Endothelial cell of umbilical vein (primary cell): ENCODE measurements at regions not wholly inside any gene's neighbourhood (a gene's known extent, or its start where the extent isn't known, plus 50 kb on each side); places are given as distances from the start of the nearest gene placed in this dataset.

ENCODE experiments used
- BruUV-seq: library from RNA; stranded (reverse); fragments of 400-500 nt; replicated peaks from 2 replicates; lab custom pipeline; 2021; lab: Mats Ljungman, UMichigan
- CTCF ChIA-PET: fragments of 300-600, 350-600 bp; sonication (Branson Sonifier 250); formaldehyde crosslinking; loops from one replicate; lab custom pipeline; 2021; ENCODE audit warnings: antibody characterized with exemption, inconsistent platforms; lab: Charles Lee
- POLR2A ChIA-PET: fragments of 300-600, 350-600 bp; sonication (Branson Sonifier 250); formaldehyde crosslinking; loops from one replicate; lab custom pipeline; 2021; ENCODE audit warnings: antibody characterized with exemption, inconsistent platforms; lab: Charles Lee
- DNase-seq: peaks from one replicate; pipeline ENCODE4 v3.0.0-alpha.2; 2011; ENCODE audit warnings: low read depth, low spot score
- FAIRE-seq: peaks from 2 replicates; lab custom pipeline; 2011; peaks lifted over from hg19 to GRCh38; lab: Jason Lieb, UNC
- H2AFZ ChIP-seq: 2 replicates; pipeline ENCODE4 v1.6.0; 2012; ENCODE audit warnings: low read depth, low read length, control low read depth, inconsistent platforms
- H3K27ac ChIP-seq: 2 replicates; pipeline ENCODE4 v1.5.1; 2011; ENCODE audit warnings: low read depth, mild to moderate bottlenecking, control low read depth, low read length, moderate library complexity; ENCODE audit not compliant: insufficient read depth
- H3K27me3 ChIP-seq, 2 experiments: 2 replicates each; pipeline versions ENCODE4 v1.6.0 to v1.6.1; 2011; ENCODE audit warnings: low read length in 2 of 2, mixed read lengths in 1 of 2; ENCODE audit not compliant: control insufficient read depth in 2 of 2, insufficient read depth in 2 of 2
- H3K36me3 ChIP-seq, 2 experiments: 2 replicates in 1 of 2; 3 replicates in 1 of 2; pipeline ENCODE4 v1.5.1; 2011; ENCODE audit warnings: low read length in 2 of 2, mild to moderate bottlenecking in 1 of 2, moderate library complexity in 1 of 2; ENCODE audit not compliant: control insufficient read depth in 2 of 2, insufficient read depth in 2 of 2; ENCODE audit errors: extremely low read depth in 1 of 2
- H3K4me1 ChIP-seq: 3 replicates; pipeline ENCODE4 v1.5.1; 2011; ENCODE audit warnings: mild to moderate bottlenecking, low read length; ENCODE audit not compliant: control insufficient read depth, insufficient read depth; ENCODE audit errors: extremely low read depth
- H3K4me2 ChIP-seq: 2 replicates; pipeline ENCODE4 v1.6.1; 2011; ENCODE audit warnings: low read length, control low read depth, mixed read lengths; ENCODE audit not compliant: insufficient read depth
- H3K4me3 ChIP-seq, 3 experiments: fragments of 200-600 bp in 1 of 3; sonication (generic), shearing (Covaris generic) in 1 of 3; replicated peaks in 1 of 3; 2 replicates each; pipeline ENCODE4 v1.5.1; 2011 to 2016; ENCODE audit warnings: control low read depth in 3 of 3, low read length in 3 of 3, mild to moderate bottlenecking in 2 of 3, inconsistent platforms in 1 of 3, low read depth in 1 of 3, moderate library complexity in 1 of 3; ENCODE audit not compliant: insufficient read depth in 1 of 3
- H3K79me2 ChIP-seq: 2 replicates; pipeline ENCODE4 v1.6.0; 2012; ENCODE audit warnings: low read length, inconsistent platforms; ENCODE audit not compliant: control insufficient read depth, insufficient read depth
- H3K9ac ChIP-seq: replicated peaks from 2 replicates; pipeline ENCODE3; 2011; ENCODE audit warnings: low read length, control low read depth; ENCODE audit not compliant: insufficient read depth; ENCODE audit errors: extremely low read depth
- H3K9me1 ChIP-seq: replicated peaks from 3 replicates; pipeline ENCODE4 v1.6.0; 2011; ENCODE audit warnings: mild to moderate bottlenecking, low read length; ENCODE audit not compliant: control insufficient read depth, insufficient read depth; ENCODE audit errors: extremely low read depth
- H3K9me3 ChIP-seq: replicated peaks from 2 replicates; pipeline ENCODE4 v1.5.1; 2012; ENCODE audit warnings: low read length, inconsistent platforms; ENCODE audit not compliant: control insufficient read depth, insufficient read depth
- H4K20me1 ChIP-seq: replicated peaks from 2 replicates; pipeline ENCODE3; 2011; ENCODE audit warnings: mild to moderate bottlenecking, low read length; ENCODE audit not compliant: control insufficient read depth, insufficient read depth; ENCODE audit errors: extremely low read depth
- CTCF ChIP-seq, 2 donors: IDR thresholded peaks; 1 replicate in 1 of 2; 2 replicates in 1 of 2; pipeline ENCODE4 v1.5.1; 2011; ENCODE audit warnings: low read length in 2 of 2, mild to moderate bottlenecking in 2 of 2, moderate library complexity in 2 of 2, control low read depth in 1 of 2, inconsistent platforms in 1 of 2, low read depth in 1 of 2; ENCODE audit not compliant: insufficient read depth in 1 of 2; ENCODE audit errors: extremely low read depth in 1 of 2
- EZH2 ChIP-seq: IDR thresholded peaks from 2 replicates; pipeline ENCODE4 v1.6.1; 2012; ENCODE audit warnings: borderline replicate concordance, low read depth, mild to moderate bottlenecking, moderate library complexity, low read length, inconsistent platforms; ENCODE audit not compliant: severe bottlenecking
- FOS ChIP-seq: IDR thresholded peaks from 2 replicates; pipeline ENCODE4 v1.6.1; 2011; ENCODE audit warnings: mild to moderate bottlenecking, low read length, moderate library complexity, borderline replicate concordance; ENCODE audit not compliant: insufficient read depth
- GATA2 ChIP-seq: IDR thresholded peaks from 2 replicates; pipeline ENCODE4 v1.7.0; 2011; ENCODE audit warnings: low read depth, mild to moderate bottlenecking, moderate library complexity, mixed read lengths, low read length; ENCODE audit not compliant: insufficient read length, insufficient read depth
- JUN ChIP-seq: IDR thresholded peaks from 2 replicates; pipeline ENCODE4 v1.6.1; 2011; ENCODE audit warnings: borderline replicate concordance, low read depth; ENCODE audit not compliant: insufficient read length, insufficient read depth
- MAX ChIP-seq: IDR thresholded peaks from 2 replicates; pipeline ENCODE4 v1.6.1; 2011; ENCODE audit not compliant: insufficient read depth, insufficient read length
- MYC ChIP-seq: IDR thresholded peaks from one replicate; pipeline ENCODE4 v1.6.1; 2011; ENCODE audit warnings: mild to moderate bottlenecking, low read depth, low read length
- POLR2A ChIP-seq: IDR thresholded peaks from 2 replicates; pipeline ENCODE4 v1.6.1; 2012; ENCODE audit warnings: low read depth, mild to moderate bottlenecking, control low read depth, low read length
- POLR2AphosphoS5 ChIP-seq: IDR thresholded peaks from 2 replicates; pipeline ENCODE4 v1.6.1; 2012; ENCODE audit warnings: low read depth, mild to moderate bottlenecking, control low read depth, low read length, moderate library complexity; ENCODE audit not compliant: insufficient read depth
- dilution Hi-C: fragments of 300-500 bp; cut with MboI; formaldehyde crosslinking; loops from one replicate; pipeline ENCODE4 v1.15.0; 2019; ENCODE audit warnings: low sequenced_read_pairs; ENCODE audit not compliant: extremely low pct_ligation_motif_present
- intact Hi-C: fragments of 100-400 bp; cut with micrococcal nuclease; formaldehyde crosslinking; loops from one replicate; pipeline ENCODE4 v1.10.0; 2022

GRCh38 chr14:65277580-65278270 is 134.8 kb upstream of the FUT8 start:
- Histone ChIP-seq H3K4me3 (no peak overlapping the region), H3K4me2 (no peak overlapping the region), H3K36me3 (no peaks in the 10 kb centered on the region), H3K9me3 (no peaks in the 10 kb centered on the region), H3K9ac (no peak overlapping the region), H3K27ac (no peak overlapping the region), H3K4me1 (no peaks in the 10 kb centered on the region), H4K20me1 (no peaks in the 10 kb centered on the region), H3K9me1 (no peaks in the 10 kb centered on the region), H3K27me3 (no peaks in the 10 kb centered on the region), H2AFZ (no peak overlapping the region), H3K79me2 (no peaks in the 10 kb centered on the region)
- no peak for DNase-seq
- intact Hi-C loops (no loop called here), dilution Hi-C loops (no loop called here)
- TF ChIP-seq POLR2AphosphoS5 = no peak
- TF ChIP-seq GATA2 = no peak
- TF ChIP-seq EZH2 = no peak
- TF ChIP-seq JUN = no peak
- no peak for TF ChIP-seq FOS
- no peak for TF ChIP-seq CTCF (IDR thresholded peaks at IDR 0.05; ENCODE audit: extremely low read depth in 1 of 2, insufficient read depth in 1 of 2, low read depth in 1 of 2, low read length in 2 of 2)
- TF ChIP-seq MYC = no peak
- TF ChIP-seq MAX = no peak
- no peak for TF ChIP-seq POLR2A
- no TSS peak for BruUV-seq
- no peak for FAIRE-seq
- ChIA-PET POLR2A (no interaction called here), CTCF (no interaction called here)
